GM10248 (cell line): ENCODE measurements at regions not wholly inside any gene's neighbourhood (a gene's known extent, or its start where the extent isn't known, plus 50 kb on each side); places are given as distances from the start of the nearest gene placed in this dataset.

Experiments
- CTCF ChIA-PET: fragments of 300-600 bp; sonication (Branson Sonifier 250); formaldehyde crosslinking; extraction: SDS; loops from one replicate; lab custom pipeline; 2021; ENCODE audit warnings: antibody characterized with exemption; lab: Yijun Ruan, JAX
- POLR2A ChIA-PET: fragments of 350-650 bp; sonication (Branson Sonifier 250); formaldehyde crosslinking; extraction: SDS; loops from one replicate; lab custom pipeline; 2020; ENCODE audit warnings: antibody characterized with exemption; lab: Yijun Ruan, JAX
- DNase-seq: peaks from one replicate; pipeline ENCODE4 v3.0.0; 2012; ENCODE audit errors: extremely low spot score
- CTCF ChIP-seq: IDR thresholded peaks from 2 replicates; pipeline ENCODE4 v1.5.1; 2012; ENCODE audit warnings: mild to moderate bottlenecking, low read depth; ENCODE audit errors: extremely low read depth, missing control alignments, control extremely low read depth

- DNase-seq: no peak
- CTCF ChIA-PET: interaction anchor here (1.0 to 1.4 kb wide), 5 partner anchors 9 to 79 kb away, joined by 3 to 4 read pairs (median 3); no protein-coding TSS in a partner anchor
- POLR2A ChIA-PET: no interaction called here
- TF ChIP-seq CTCF: no peak
These were observed 81.4 kb upstream of the STXBP5 start for GRCh38 chr6:147122823-147123222.

GRCh38 chr6:147126618-147127022, 77.6 kb upstream of the STXBP5 start:
- no peak for TF ChIP-seq CTCF
- POLR2A ChIA-PET: no interaction called here
- DNase-seq: no peak
- CTCF ChIA-PET: interaction anchor here (1.3 kb wide), 1 partner anchor 9 kb away, joined by 3 read pairs; no protein-coding TSS in a partner anchor

GRCh38 chr6:147127587-147127986, 76.6 kb upstream of the STXBP5 start:
- ChIA-PET CTCF (no interaction called here), POLR2A (no interaction called here)
- TF ChIP-seq CTCF: no peak
- no peak for DNase-seq

GRCh38 chr6:147128056-147128455, 76.2 kb upstream of the STXBP5 start:
- ChIA-PET POLR2A (no interaction called here), CTCF (no interaction called here)
- TF ChIP-seq CTCF: no peak

GRCh38 chr6:147131532-147132128, 72.6 kb upstream of the STXBP5 start:
- TF ChIP-seq CTCF: no peak
- ChIA-PET POLR2A (no interaction called here), CTCF (interaction anchor here (1.5 kb wide), 1 partner anchor 14 kb away, joined by 3 read pairs; no protein-coding TSS in a partner anchor)
- no peak for DNase-seq

More at GRCh38 chr6:147128056-147128455, 76.2 kb upstream of the STXBP5 start:
- no peak for DNase-seq

- no peak for DNase-seq
- TF ChIP-seq CTCF: no peak
- CTCF ChIA-PET: interaction anchor here (1.5 kb wide), 1 partner anchor 13 kb away, joined by 3 read pairs; no protein-coding TSS in a partner anchor
- POLR2A ChIA-PET: no interaction called here
These were observed 71.3 kb upstream of the STXBP5 start for GRCh38 chr6:147132889-147133288.
